ENCODE measurements at regions not wholly inside any gene's neighbourhood (a gene's known extent, or its start where the extent isn't known, plus 50 kb on each side); places are given as distances from the start of the nearest gene placed in this dataset.

DNA sequence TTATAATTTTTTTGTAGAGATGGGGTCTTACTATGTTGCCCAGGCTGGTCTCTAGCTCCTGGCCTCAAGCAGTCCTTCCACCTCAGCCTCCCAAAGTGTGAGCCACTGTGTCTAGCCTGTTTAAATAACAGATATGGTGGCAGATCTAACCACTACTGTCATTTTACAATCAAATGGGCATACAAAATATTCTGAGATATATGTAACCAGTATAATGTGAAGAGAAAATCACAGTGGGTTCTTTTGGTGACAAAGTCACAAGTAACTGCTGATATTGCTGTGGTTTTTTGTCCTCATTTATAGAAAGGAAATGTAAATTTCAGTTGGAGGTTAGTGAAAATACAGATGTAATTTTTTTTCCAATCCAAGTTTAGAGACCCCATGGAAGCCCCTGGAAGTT lies 58.6 kb upstream of the ARHGEF3 start:
- TF ChIP-seq, protein P1, sequence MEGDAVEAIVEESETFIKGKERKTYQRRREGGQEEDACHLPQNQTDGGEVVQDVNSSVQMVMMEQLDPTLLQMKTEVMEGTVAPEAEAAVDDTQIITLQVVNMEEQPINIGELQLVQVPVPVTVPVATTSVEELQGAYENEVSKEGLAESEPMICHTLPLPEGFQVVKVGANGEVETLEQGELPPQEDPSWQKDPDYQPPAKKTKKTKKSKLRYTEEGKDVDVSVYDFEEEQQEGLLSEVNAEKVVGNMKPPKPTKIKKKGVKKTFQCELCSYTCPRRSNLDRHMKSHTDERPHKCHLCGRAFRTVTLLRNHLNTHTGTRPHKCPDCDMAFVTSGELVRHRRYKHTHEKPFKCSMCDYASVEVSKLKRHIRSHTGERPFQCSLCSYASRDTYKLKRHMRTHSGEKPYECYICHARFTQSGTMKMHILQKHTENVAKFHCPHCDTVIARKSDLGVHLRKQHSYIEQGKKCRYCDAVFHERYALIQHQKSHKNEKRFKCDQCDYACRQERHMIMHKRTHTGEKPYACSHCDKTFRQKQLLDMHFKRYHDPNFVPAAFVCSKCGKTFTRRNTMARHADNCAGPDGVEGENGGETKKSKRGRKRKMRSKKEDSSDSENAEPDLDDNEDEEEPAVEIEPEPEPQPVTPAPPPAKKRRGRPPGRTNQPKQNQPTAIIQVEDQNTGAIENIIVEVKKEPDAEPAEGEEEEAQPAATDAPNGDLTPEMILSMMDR (IDR thresholded peaks at IDR 0.05; ENCODE audit: borderline replicate concordance, extremely low read depth, low read length, poor library complexity, severe bottlenecking) = no peak
- TF ChIP-seq EZH2 (IDR thresholded peaks at IDR 0.05; ENCODE audit: borderline replicate concordance, low read depth, low read length, severe bottlenecking) = no peak
